ENCODE measurements at regions not wholly inside any gene's neighbourhood (a gene's known extent, or its start where the extent isn't known, plus 50 kb on each side); places are given as distances from the start of the nearest gene placed in this dataset.

DNA sequence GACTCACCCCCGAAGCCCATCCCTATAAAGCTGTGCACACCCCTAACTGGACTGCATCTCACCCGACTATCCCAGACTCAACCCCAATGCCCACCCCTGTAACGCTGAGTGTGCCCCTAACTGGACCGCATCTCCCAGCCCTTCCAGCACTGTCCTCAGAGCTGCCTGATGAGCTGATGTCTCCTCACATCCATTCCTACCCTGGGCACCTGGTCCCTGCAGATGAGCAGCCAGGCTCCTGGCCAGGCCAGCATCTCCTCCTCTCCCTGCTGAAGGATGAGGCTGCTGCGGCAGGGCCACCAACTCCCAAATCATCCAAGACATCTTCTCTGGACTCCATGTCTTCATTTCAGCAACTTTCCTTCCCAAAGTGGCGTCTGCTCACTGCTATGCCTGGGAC lies 332.1 kb downstream of the CTTN start:
- TF ChIP-seq, protein P1, sequence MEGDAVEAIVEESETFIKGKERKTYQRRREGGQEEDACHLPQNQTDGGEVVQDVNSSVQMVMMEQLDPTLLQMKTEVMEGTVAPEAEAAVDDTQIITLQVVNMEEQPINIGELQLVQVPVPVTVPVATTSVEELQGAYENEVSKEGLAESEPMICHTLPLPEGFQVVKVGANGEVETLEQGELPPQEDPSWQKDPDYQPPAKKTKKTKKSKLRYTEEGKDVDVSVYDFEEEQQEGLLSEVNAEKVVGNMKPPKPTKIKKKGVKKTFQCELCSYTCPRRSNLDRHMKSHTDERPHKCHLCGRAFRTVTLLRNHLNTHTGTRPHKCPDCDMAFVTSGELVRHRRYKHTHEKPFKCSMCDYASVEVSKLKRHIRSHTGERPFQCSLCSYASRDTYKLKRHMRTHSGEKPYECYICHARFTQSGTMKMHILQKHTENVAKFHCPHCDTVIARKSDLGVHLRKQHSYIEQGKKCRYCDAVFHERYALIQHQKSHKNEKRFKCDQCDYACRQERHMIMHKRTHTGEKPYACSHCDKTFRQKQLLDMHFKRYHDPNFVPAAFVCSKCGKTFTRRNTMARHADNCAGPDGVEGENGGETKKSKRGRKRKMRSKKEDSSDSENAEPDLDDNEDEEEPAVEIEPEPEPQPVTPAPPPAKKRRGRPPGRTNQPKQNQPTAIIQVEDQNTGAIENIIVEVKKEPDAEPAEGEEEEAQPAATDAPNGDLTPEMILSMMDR (IDR thresholded peaks at IDR 0.05; ENCODE audit: insufficient read depth, low read length, missing control alignments): no peak
- no peak for DNase-seq (ENCODE audit: low read depth, low spot score)
- POLR2A ChIA-PET: no interaction called here
- CTCF ChIA-PET: no interaction called here
- no peak overlapping the region for H3K4me3 ChIP-seq (ENCODE audit: low read depth, low read length)

DNA sequence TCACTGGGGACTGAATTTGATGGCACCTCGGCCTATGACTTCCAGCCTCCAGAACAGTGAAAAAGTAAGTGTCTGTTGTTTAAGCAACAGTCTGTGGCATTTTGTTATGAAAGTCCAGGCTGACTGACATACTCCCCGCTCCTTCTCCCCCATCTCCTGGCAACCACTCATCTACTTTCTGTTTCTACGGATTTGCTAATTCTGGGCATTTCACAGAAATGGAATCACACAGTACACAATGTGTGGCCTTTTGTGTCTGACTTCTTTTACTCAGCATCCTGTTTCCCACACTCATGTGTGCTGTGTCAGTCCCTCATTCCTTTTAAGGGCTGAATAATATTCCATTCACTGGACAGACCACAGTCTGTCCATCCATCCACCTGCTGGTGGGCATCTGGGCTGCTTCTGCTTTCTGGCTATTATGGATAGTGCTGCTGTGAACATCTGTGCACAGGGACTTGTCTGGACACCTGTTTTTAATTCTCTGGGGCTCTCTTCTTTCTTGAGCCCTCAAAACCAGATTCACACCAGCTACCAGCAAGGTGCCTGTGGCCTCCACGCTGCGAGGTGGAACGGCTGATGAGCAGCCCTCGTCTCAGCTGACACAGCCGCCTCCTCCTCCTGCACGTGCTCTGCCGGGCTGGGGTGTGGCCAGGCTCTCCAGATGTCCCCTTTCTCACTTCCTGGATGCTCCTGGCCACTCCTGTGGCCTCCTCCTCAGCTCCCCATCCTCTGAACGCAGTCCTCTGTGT lies 333.1 kb downstream of the CTTN start:
- no peak for DNase-seq (ENCODE audit: low read depth, low spot score)
- no peak overlapping the region for H3K4me3 ChIP-seq (ENCODE audit: low read depth, low read length)
- ChIA-PET POLR2A (no interaction called here), CTCF (no interaction called here)
- TF ChIP-seq, protein P1 (IDR thresholded peaks at IDR 0.05; ENCODE audit: insufficient read depth, low read length, missing control alignments): no peak

DNA sequence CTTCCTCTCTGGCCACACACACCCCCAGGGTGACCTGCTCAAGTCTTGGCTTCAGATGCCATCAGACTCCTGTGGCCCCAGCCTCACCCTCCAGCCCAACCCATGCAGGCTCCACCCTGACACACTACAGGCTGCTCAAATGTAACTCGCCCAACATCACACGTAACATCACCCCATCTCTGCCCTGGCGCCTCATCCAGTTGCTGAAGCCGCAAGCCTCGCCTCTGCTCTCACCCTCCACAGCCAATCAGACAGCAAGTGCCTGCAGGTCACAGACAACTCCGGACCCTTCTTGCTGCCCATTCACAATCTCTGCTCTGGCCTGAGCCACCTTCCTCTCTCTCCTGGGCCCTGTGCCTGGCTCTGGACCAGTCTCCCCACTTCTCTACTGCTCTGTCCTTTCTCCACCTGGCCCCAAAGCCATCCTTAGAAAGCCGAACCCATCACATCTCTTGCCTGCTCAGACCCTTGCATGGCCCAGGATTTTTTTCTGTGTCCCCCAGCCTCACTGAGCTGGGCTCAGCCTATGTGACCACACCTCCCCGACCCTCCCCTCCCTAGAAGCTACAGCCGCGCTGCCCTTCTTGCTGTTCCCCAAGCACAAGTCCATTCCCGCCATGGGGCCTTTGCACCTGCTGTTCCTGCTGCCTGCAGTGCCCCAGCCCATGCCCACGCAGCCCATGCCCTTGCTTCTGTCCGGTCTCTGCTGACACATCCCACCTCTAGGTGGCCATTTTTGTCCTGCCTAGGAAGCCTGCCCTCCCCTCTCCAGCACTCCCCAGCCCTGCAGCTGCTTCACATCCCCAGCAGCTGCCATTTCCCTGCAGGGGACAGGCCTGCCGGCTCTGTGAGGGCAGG lies 333.9 kb downstream of the CTTN start:
- CTCF ChIA-PET: no interaction called here
- POLR2A ChIA-PET: no interaction called here
- TF ChIP-seq, protein P1 (IDR thresholded peaks at IDR 0.05; ENCODE audit: insufficient read depth, low read length, missing control alignments): no peak
- no peak for DNase-seq (ENCODE audit: low read depth, low spot score)
- no peak overlapping the region for H3K4me3 ChIP-seq (ENCODE audit: low read depth, low read length)

DNA sequence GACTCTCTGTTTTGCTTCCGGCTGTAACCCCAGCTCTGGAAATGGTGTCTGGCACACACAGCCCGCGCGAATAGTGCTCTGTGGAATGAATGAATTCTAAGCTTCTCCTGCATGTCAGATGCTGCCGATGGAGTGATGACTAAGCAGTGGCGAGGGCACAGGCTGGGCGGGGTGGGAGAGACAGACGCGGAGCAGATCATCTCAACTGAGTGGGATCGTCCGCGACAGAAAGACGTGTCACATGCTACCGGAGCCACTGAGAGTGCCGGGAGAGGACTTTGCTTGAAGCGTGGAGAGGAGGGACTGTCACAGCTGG lies 334.5 kb downstream of the CTTN start:
- H3K4me3 ChIP-seq (ENCODE audit: low read depth, low read length): no peak overlapping the region
- POLR2A ChIA-PET: no interaction called here
- CTCF ChIA-PET: no interaction called here
- TF ChIP-seq, protein P1 (IDR thresholded peaks at IDR 0.05; ENCODE audit: insufficient read depth, low read length, missing control alignments): no peak
- DNase-seq (ENCODE audit: low read depth, low spot score): no peak

DNA sequence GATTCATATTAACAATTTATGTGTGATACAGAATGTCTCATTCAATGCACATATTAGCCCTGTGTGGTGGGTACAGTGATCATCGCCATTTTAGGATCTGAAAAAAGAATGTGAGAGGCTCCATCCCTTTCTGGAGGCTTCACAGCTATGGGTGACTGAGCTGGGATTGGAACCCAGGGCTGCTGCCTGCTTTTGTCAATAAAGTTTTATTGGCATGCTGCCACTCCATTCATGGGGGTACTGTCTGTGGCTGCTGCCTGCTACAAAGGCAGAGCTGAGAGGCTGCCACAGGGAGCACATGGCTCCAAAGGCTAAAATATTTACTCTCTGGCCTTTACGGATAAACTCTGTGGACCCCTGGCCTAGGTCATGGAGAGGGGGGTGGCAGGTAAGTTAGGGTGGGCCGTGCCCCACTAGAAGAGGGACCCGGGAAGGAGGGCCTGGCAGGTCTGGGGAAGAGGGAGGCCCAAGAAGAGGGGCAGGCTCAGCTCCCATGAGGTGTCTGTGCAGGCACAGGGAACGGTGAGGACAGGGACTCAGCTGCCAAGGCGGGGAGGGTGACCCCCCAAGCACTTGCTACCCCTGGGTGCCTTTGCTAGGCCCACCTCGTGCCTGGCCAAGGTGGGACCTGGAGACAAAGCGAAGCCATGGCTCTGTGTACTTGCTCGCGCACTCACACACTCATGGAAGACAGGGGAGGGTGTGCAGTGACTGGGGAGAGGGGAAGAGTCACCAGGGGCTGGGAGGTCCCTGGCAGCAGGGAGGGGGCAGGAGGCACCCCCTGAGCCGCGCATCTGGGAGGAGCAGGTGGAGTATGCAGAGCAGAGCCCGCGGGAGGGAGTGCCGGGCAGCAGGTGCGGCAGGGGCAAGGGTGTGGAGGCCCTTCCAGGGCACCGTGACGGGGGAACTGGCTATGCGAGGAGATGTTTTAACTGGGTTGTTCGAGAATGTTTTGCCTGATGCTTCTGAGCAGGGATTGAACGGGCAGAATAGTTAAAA lies 335.3 kb downstream of the CTTN start:
- ChIA-PET CTCF (no interaction called here), POLR2A (no interaction called here)
- TF ChIP-seq, protein P1 (IDR thresholded peaks at IDR 0.05; ENCODE audit: insufficient read depth, low read length, missing control alignments): no peak

More for the DNA sequence above, 335.3 kb downstream of the CTTN start:
- no peak overlapping the region for H3K4me3 ChIP-seq (ENCODE audit: low read depth, low read length)
- no peak for DNase-seq (ENCODE audit: low read depth, low spot score)

Measured in AG04449 (cell line).